Activated CD8-positive, alpha-beta memory T cell treated with anti-CD3 and anti-CD28 coated beads, Interleukin-2, amount 50 U/mL, for 1 hour (primary cell): ENCODE measurements at regions not wholly inside any gene's neighbourhood (a gene's known extent, or its start where the extent isn't known, plus 50 kb on each side); places are given as distances from the start of the nearest gene placed in this dataset.

Experiments used
- DNase-seq: peaks from one replicate; pipeline ENCODE4 v3.0.0-alpha.2; 2020; ENCODE audit errors: extremely low read depth

GRCh38 chr17:73983621-73984400 lies 219.7 kb upstream of the RPL38 start:
- no peak for DNase-seq

GRCh38 chr17:73984941-73985340 lies 218.5 kb upstream of the RPL38 start:
- no peak for DNase-seq

- DNase-seq = no peak
These were observed 217.9 kb upstream of the RPL38 start for GRCh38 chr17:73985466-73986015.

- no peak for DNase-seq
These were observed 216.8 kb upstream of the RPL38 start for GRCh38 chr17:73986641-73987177.

- no peak for DNase-seq
These were observed 216.1 kb upstream of the RPL38 start for GRCh38 chr17:73987395-73987794.

GRCh38 chr17:73987845-73988509 lies 215.5 kb upstream of the RPL38 start:
- DNase-seq = no peak

GRCh38 chr17:73989671-73990070 lies 213.8 kb upstream of the RPL38 start:
- DNase-seq = no peak

GRCh38 chr17:73990290-73990689 lies 213.2 kb upstream of the RPL38 start:
- no peak for DNase-seq

GRCh38 chr17:73991260-73991659 lies 212.2 kb upstream of the RPL38 start:
- DNase-seq = no peak

GRCh38 chr17:73994946-73995345 lies 208.5 kb upstream of the RPL38 start:
- no peak for DNase-seq

GRCh38 chr17:73997059-73997458 lies 206.4 kb upstream of the RPL38 start:
- DNase-seq = no peak

GRCh38 chr17:73998249-73998648 lies 205.2 kb upstream of the RPL38 start:
- DNase-seq = no peak

GRCh38 chr17:73998653-73999645 lies 204.5 kb upstream of the RPL38 start:
- peak; percentile 11 for DNase-seq

GRCh38 chr17:74001145-74001544 lies 202.3 kb upstream of the RPL38 start:
- DNase-seq = no peak

GRCh38 chr17:74002241-74002640 lies 201.2 kb upstream of the RPL38 start:
- DNase-seq = no peak

GRCh38 chr17:74004056-74004455 lies 199.4 kb upstream of the RPL38 start:
- DNase-seq = no peak

- no peak for DNase-seq
These were observed 197.7 kb upstream of the RPL38 start for GRCh38 chr17:74005790-74006189.

GRCh38 chr17:74006371-74006770 lies 197.1 kb upstream of the RPL38 start:
- DNase-seq = no peak

- no peak for DNase-seq
These were observed 195.3 kb upstream of the RPL38 start for GRCh38 chr17:74008196-74008595.

GRCh38 chr17:74009056-74009625 lies 194.3 kb upstream of the RPL38 start:
- no peak for DNase-seq

- DNase-seq = no peak
These were observed 192.6 kb upstream of the RPL38 start for GRCh38 chr17:74010903-74011302.
